ENCODE measurements at regions not wholly inside any gene's neighbourhood (a gene's known extent, or its start where the extent isn't known, plus 50 kb on each side); places are given as distances from the start of the nearest gene placed in this dataset.

DNA sequence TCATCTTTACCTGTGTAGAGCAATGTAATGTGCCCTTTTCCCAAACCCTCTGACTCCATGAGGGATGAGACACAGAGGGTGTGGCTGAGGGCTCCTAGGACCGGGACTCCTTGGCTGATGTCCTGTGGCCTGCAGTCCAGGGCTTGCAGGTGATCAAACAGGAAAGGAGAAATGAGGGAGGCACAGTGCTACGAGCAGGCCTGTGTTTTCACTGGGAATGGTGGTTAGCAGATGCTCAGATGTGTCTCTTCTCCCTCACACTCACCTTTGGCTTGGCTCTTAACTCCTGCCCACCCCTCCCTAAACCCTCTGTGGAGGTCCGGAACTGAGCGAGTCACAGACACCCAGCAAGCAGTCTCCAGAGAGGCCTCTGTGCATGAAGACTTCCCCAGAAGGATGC, 254.4 kb downstream of the DAD1 start:
- 0 out of 2 replicates have a peak overlapping the region, but pooled peaks have one; percentile 13 for H3K27ac ChIP-seq
- TF ChIP-seq, protein P1, sequence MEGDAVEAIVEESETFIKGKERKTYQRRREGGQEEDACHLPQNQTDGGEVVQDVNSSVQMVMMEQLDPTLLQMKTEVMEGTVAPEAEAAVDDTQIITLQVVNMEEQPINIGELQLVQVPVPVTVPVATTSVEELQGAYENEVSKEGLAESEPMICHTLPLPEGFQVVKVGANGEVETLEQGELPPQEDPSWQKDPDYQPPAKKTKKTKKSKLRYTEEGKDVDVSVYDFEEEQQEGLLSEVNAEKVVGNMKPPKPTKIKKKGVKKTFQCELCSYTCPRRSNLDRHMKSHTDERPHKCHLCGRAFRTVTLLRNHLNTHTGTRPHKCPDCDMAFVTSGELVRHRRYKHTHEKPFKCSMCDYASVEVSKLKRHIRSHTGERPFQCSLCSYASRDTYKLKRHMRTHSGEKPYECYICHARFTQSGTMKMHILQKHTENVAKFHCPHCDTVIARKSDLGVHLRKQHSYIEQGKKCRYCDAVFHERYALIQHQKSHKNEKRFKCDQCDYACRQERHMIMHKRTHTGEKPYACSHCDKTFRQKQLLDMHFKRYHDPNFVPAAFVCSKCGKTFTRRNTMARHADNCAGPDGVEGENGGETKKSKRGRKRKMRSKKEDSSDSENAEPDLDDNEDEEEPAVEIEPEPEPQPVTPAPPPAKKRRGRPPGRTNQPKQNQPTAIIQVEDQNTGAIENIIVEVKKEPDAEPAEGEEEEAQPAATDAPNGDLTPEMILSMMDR (conservative IDR thresholded peaks at IDR 0.05): no peak
- no peak for TF ChIP-seq ZFX (IDR thresholded peaks at IDR 0.05)

DNA sequence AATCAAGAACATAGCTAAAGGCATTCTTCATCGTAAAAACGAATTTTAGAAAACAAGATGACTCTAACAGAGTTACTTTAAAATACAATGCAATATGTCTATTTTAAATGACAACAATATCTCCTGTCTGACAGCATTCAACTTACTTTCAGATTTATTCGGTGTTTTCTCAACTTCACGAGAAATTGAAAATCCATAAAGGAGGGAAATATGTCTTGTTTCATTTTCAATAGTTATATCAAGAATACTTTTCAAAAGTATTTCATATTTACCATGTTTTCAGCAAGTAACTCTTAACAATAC, 254.8 kb downstream of the DAD1 start:
- TF ChIP-seq, protein P1 (conservative IDR thresholded peaks at IDR 0.05): no peak
- no peak for TF ChIP-seq ZFX (IDR thresholded peaks at IDR 0.05)
- H3K27ac ChIP-seq: no peak overlapping the region

DNA sequence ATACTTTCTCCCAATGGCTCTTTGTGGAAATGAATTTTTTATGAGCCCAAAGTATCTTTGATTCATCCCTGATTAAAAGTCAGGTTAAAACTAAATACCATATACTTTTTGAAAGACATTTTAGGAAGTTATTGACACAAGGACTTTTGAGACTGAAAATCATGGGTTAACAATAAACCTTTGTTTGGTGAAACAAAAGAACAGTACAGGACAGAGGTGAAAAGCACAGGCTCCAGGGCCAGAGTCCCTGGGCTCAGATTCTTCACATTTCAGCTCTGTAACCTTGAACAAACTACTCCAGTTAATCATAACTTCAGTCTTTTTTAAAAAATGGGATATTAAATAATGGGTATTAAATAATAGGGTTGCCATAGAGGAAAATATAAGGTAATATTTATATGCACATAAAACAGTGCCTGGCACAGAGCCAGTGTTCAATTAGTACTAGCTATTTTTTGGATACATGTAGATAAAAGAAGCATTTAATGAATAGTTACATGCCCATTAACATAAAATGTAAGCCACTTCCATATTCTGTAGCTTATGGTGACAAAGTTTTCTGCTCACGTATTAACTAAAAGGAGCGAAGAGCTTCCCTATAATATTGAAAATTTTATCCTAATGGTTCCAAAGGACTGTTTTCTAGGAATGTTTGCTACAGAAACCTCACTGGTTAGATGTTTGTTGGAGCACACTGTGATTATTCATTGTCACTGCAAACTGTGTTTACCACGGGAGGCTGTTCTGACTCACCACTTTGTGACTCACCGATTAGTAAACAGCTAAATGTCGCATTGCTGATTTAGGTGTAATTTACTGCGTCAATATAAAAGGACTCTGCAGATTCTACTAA, 255.4 kb downstream of the DAD1 start:
- no peak overlapping the region for H3K27ac ChIP-seq
- TF ChIP-seq, protein P1 (conservative IDR thresholded peaks at IDR 0.05): no peak
- no peak for TF ChIP-seq ZFX (IDR thresholded peaks at IDR 0.05)

DNA sequence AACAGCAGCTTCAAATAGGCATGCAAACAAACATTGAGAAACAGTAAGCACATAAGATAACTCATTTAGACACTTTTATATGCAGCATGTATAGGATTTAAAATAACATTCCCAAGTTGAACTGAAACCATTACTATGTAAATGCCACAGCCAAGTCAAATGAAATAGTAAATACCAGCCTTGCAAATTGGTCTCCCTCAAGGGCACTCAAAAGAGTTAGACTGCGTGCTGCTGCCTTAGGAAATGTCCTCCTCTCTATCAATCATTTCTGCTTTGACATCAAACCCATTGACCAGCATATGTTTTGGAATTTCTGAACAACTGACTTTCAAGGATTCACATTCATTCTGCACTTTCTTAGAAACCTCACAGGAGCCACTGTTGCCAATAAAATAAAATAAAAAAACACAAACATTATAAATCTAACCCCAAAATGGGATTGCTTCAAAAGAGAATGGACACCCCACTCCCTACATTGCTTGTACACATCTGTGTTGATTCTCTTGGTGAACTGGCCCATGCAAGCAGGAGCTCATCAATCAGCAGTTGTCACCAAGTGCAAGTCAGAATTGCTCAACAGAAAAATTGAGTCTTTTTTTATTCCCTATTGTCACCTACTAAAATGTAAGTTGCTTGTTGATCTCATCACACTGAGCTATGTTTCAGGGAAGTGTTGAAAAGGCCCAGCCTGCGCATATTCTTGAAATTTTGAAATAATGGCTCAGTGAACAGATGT, 256.2 kb downstream of the DAD1 start:
- TF ChIP-seq, protein P1 (conservative IDR thresholded peaks at IDR 0.05): no peak
- TF ChIP-seq ZFX (IDR thresholded peaks at IDR 0.05): no peak
- H3K27ac ChIP-seq: no peak overlapping the region

DNA sequence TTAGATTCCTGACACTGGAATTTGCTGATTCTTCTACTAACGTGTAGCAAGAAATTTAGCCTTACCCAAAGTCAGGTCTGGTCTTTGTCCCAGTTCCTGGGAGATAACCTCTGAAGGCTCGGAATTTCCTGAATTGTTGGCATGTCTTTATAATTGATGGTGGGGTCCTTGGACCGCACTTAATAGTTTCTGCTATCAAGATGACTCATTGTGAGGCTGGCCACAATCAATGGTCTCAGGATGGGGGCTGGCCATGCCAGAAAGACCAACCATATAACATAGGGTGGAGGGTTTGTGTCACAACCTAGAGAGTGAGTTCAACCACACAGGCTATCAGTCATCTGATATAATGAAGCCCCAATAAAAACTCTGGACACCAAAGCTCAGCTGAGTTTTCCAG, 259.7 kb downstream of the DAD1 start:
- TF ChIP-seq ZFX (IDR thresholded peaks at IDR 0.05): no peak
- TF ChIP-seq, protein P1 (conservative IDR thresholded peaks at IDR 0.05): no peak
- no peak overlapping the region for H3K27ac ChIP-seq

DNA sequence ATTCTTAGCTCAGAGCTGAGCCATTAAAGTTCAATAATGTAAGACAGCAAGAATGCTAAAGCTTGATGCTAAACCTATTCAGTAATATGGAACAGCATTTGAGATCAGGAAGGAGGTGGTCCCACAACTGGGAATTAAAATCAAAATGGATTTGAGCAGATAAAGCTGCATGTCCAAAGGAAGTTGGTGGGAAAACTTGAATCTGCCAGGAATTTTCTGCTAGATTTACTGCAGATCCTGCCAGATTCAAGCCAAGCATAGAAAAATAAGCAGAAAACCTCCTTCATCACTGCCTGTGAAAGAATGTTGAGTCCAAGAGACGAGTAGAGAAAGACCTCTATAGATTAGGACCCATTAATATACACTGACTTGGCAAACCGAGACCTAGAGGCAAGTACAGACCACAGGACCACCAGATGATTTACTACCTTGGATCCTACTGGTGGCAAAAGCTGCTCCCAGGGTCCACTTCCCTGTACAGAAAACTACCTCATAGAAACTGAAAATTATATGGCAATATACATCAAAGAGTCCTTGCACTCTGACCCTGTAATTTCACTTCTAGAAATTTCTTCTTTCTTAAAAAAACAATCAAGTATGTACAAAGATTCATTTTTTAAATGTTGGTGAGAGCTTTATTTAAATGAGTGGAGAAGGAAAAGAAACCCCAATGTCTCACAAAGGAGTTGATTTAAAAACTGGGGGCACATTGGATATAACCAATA, 263.2 kb downstream of the DAD1 start:
- no peak for TF ChIP-seq ZFX (IDR thresholded peaks at IDR 0.05)
- TF ChIP-seq, protein P1 (conservative IDR thresholded peaks at IDR 0.05): no peak
- H3K27ac ChIP-seq: no peak overlapping the region

DNA sequence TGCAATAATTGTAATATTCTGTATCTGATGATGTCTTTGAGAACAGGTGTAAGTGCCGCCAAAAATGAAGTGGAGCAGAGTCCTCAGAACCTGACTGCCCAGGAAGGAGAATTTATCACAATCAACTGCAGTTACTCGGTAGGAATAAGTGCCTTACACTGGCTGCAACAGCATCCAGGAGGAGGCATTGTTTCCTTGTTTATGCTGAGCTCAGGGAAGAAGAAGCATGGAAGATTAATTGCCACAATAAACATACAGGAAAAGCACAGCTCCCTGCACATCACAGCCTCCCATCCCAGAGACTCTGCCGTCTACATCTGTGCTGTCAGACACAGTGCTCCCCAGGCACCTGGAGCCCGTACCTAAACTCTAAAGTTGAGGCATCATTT, 268.7 kb downstream of the DAD1 start:
- H3K27ac ChIP-seq: no peak overlapping the region
- TF ChIP-seq, protein P1 (conservative IDR thresholded peaks at IDR 0.05): no peak
- no peak for TF ChIP-seq ZFX (IDR thresholded peaks at IDR 0.05)

Data from C4-2B (cell line).